GM18870 (cell line): ENCODE measurements at regions not wholly inside any gene's neighbourhood (a gene's known extent, or its start where the extent isn't known, plus 50 kb on each side); places are given as distances from the start of the nearest gene placed in this dataset.

Experiments
- ATAC-seq: cut with Tn5 transposase; IDR thresholded peaks from one replicate; pipeline ENCODE4 v1.9.1; 2021; ENCODE audit warnings: moderate library complexity; ENCODE audit not compliant: unreplicated experiment

GRCh38 chr16:79697562-79698112 is 97.1 kb upstream of the MAF start:
- no peak for ATAC-seq

- no peak for ATAC-seq
Observed at GRCh38 chr16:79691007-79691406, 90.5 kb upstream of the MAF start.

GRCh38 chr16:79690159-79690558 is 89.6 kb upstream of the MAF start:
- ATAC-seq, result no peak

GRCh38 chr16:79687249-79688130 is 87.0 kb upstream of the MAF start:
- ATAC-seq, result no peak

GRCh38 chr16:79685871-79686270 is 85.3 kb upstream of the MAF start:
- no peak for ATAC-seq

GRCh38 chr16:79679334-79679733 is 78.8 kb upstream of the MAF start:
- no peak for ATAC-seq

GRCh38 chr16:79677799-79678530 is 77.4 kb upstream of the MAF start:
- no peak for ATAC-seq

- no peak for ATAC-seq
Observed at GRCh38 chr16:79673635-79674034, 73.1 kb upstream of the MAF start.

- ATAC-seq, result no peak
Observed at GRCh38 chr16:79672524-79672923, 72.0 kb upstream of the MAF start.

GRCh38 chr16:79668502-79668901 is 68.0 kb upstream of the MAF start:
- no peak for ATAC-seq

- ATAC-seq, result no peak
Observed at GRCh38 chr16:79665970-79666369, 65.4 kb upstream of the MAF start.

GRCh38 chr16:79664407-79664806 is 63.9 kb upstream of the MAF start:
- ATAC-seq, result no peak

GRCh38 chr16:79662669-79663313 is 62.3 kb upstream of the MAF start:
- ATAC-seq, result no peak

- no peak for ATAC-seq
Observed at GRCh38 chr16:79662122-79662521, 61.6 kb upstream of the MAF start.

GRCh38 chr16:79661578-79661977 is 61.0 kb upstream of the MAF start:
- ATAC-seq, result no peak

- ATAC-seq, result no peak
Observed at GRCh38 chr16:79659344-79659743, 58.8 kb upstream of the MAF start.

GRCh38 chr16:79658301-79659033 is 57.9 kb upstream of the MAF start:
- no peak for ATAC-seq

- no peak for ATAC-seq
Observed at GRCh38 chr16:79656553-79657115, 56.1 kb upstream of the MAF start.

- ATAC-seq, result no peak
Observed at GRCh38 chr16:79653373-79653891, 52.9 kb upstream of the MAF start.

- no peak for ATAC-seq
Observed at GRCh38 chr16:79651363-79651762, 50.8 kb upstream of the MAF start.
